Putamen (tissue), 1 donor: ENCODE measurements at regions not wholly inside any gene's neighbourhood (a gene's known extent, or its start where the extent isn't known, plus 50 kb on each side); places are given as distances from the start of the nearest gene placed in this dataset.

Experiments used
- DNase-seq: peaks from one replicate; pipeline ENCODE4 v3.0.0-alpha.2; 2016; ENCODE audit warnings: low spot score

DNA sequence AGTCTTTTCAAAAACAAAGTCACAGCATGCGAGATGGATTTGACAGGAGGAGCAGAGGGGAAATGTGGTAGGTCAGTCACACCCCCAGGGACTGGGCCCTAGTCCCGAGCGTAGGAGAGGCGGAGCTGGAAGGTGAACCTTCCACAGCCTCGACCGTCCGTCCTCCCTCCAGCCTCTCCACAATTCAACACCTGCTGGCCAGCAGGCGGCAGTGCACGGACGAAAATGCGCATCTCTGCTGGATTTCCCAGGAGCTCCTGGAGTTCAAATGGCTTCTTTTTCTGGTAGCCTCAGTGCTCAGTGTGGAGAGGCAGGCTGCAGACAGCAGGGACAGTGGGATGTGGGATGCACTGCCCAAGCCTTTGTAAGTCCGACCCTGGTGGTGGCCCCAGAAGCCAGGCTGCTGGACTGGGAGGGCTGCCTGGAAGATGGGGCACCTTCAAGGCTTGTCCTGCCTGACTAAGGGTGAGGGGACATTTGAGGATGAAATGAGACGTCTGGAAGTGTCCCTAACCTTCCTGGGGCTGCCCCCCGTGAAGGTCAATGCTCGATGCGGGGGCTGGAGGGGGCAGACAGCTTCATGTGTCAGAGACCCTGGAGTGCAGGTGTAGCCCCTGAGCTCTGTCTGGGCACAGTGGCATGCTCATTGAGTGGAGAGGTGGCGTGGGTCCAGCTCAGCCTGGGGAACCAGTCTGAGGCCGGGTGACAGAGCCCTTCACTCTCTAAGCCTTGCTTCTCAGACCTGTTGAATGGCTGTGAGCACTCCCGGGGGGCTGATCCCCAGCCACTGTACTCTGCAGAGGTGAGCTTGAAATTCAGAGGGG, 189.5 kb downstream of the TFCP2L1 start:
- no peak for DNase-seq

GRCh38 chr2:121096611-121097010, 188.4 kb downstream of the TFCP2L1 start:
- no peak for DNase-seq

- no peak for DNase-seq
These were observed 186.4 kb downstream of the TFCP2L1 start for GRCh38 chr2:121098556-121098955.

DNA sequence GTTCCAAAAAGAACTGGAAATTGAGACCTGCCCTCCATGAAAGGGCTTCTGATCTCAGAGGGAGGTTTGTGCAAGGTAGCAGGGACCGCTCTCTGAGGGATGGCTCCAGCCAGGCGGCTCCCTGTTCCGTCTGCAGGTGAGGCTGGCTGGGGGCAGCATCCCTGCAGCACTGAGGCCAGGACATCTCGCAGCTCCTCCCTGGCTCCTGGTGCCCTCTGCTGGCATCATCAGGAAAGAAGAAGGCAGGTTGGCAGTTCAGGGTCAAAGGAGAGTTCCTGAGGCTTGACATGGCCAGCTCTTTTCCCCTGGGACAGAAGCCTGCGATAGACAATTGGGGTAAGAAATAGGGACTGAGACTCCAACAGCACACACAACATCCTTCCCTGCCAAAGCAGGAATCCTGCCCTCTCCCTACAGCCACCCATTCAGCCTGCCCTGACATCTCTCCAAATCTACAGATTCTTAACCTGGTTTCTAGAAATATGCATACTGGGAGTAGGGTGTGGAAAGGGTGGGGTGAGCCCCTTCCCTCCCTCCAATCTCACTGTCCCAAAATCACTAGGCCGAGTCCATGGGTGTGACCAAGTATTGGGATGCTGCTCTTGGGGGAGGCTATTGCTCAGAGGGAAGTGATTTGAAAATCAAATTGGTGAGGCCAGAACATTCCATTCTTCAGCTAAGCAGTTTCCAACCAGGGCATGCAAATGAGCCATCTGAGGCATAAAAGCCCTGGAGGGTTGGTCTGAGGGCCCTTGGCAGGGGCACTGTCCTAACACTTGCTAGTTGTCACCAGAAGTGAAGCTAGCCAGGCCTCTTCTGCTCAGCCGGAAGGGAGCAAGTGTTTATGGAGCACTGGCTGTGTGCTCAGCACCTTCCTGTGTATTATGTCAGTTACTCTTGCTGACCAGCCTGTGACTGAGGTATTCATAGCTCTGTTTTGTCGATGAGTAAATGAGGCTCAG, 185.4 kb downstream of the TFCP2L1 start:
- peak; percentile 55 for DNase-seq

DNA sequence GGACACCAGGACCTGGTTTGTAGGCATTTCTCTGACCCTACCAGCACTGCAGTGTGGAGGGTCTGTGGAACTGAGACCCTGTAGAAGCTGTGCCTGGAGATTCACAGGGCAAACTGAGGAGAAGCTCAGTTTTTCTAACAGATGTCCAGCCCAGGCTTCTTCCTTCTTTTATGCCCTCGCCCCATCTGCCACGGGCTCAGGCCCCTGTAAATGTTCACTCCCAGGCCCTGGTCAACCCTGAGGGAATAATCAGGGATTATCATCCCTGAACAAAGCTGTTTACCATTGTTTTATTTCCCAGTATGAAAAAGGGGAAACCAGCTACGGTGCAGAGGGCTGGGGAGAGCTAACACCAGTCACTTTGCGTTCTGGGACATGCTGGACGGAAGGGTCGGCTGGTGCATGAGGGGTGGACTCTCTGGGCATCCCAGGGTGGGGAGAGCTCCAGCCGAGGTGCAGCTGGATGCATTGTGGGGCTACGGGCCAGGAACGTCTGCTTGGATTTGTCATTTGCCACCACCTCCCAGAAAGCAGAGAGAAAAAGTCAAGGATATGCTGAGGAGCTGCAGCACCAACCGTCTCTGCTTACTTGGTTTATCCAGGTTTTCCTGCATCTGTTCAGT, 183.8 kb downstream of the TFCP2L1 start:
- no peak for DNase-seq

GRCh38 chr2:121102941-121103340, 182.1 kb downstream of the TFCP2L1 start:
- DNase-seq: no peak

- DNase-seq: no peak
These were observed 181.0 kb downstream of the TFCP2L1 start for GRCh38 chr2:121103960-121104359.

DNA sequence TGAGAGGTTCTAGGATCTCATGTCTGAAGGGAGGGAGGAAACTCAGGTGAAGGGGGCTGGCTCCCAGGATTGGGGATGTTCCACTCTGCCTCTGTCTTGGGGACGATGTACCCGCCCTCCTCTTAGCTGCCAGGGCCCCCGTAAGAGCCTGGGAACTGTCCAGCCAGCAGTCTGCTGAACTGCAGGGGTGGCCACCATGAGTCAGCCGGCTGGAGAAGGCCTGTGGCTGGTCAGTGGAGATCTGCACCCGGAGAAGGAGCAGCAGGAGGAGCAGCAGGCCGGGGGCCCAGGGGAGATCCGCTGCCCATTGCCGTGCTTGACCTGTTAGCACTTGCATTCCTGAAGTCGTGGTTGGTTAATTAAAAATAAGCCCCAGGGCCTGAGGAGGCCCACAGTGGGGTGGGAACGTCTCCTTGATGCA, 180.3 kb downstream of the TFCP2L1 start:
- no peak for DNase-seq

DNA sequence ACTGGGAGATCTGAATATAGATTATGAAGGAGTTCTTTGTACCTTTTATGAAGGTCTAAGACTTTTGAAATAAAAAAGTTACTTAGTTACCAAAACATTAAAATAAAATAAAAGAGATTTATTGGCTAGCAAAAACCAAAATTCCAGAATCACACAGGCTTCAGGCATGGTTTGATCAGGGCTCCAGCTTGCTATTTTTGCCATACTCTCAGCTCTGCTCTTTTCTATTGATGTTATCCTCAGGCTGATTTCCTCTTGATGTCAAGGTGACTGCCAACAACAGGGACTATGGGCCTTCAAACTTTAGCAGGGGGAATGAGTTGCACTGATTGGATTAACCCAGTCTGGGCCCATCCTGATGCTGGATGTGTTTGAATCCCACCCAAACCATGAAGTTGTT, 174.1 kb downstream of the TFCP2L1 start:
- no peak for DNase-seq

GRCh38 chr2:121118951-121119350, 166.1 kb downstream of the TFCP2L1 start:
- no peak for DNase-seq

GRCh38 chr2:121120411-121120810, 164.6 kb downstream of the TFCP2L1 start:
- no peak for DNase-seq

DNA sequence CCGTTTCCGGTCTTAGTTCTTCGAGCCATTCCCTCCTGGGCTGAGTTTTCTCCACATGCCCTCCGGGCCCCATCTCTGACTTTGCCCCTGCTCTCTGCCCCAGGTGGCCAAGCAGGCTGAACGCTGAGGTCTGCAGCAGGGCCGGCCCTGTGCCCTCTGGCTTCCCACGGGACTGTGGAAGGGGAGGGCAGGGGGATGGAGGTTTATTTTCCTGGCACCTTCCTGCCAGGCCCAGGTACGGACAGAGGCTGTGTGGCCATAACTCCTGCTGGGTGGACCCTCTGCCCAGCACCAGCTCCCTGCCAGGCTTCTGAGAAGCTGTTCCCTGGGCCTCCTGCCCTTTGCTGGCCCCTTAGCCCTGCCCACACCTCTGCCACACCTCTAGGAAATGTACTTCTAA, 164.0 kb downstream of the TFCP2L1 start:
- no peak for DNase-seq

DNA sequence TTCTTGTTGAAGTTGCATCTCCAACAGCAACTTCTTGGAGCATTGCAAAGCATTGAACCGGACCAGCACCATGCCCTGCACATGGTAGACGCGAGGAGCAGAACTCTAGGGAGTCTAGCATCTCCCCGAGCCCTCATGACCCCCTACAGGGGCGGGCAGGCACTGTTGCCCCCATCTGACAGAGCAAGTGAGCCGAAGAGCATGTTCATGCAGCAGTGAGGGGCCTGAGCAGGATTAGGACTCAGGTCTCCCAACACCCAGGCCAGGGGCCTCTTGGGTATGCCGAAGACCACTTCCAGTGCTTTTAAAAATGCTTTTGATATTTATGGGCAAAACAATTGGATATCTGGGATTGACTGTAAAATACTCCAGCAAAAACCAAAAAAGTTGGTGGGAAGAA, 163.3 kb downstream of the TFCP2L1 start:
- no peak for DNase-seq

- DNase-seq: no peak
These were observed 161.7 kb downstream of the TFCP2L1 start for GRCh38 chr2:121123268-121123667.

- DNase-seq: no peak
These were observed 160.7 kb downstream of the TFCP2L1 start for GRCh38 chr2:121124330-121124729.

DNA sequence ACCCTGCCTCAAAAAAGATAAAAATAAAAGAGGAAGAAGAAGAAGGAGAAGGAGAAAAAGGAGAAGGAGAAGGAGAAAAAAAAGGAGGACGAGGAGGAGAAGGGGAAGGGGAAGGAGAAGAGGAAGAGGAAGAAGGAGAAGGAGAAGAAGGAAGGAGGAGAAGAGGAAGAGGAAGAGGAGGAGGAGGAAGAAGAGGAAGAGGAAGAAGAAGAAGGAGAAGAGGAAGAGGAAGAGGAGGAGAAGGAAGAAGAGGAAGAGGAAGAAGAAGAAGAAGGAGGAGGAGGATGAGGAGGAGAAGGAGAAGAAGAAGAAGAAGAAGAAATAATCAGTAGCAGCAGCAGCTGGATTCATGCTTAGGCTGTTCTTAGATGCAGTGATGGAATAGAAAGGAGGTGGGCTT, 159.7 kb downstream of the TFCP2L1 start:
- DNase-seq: no peak

DNA sequence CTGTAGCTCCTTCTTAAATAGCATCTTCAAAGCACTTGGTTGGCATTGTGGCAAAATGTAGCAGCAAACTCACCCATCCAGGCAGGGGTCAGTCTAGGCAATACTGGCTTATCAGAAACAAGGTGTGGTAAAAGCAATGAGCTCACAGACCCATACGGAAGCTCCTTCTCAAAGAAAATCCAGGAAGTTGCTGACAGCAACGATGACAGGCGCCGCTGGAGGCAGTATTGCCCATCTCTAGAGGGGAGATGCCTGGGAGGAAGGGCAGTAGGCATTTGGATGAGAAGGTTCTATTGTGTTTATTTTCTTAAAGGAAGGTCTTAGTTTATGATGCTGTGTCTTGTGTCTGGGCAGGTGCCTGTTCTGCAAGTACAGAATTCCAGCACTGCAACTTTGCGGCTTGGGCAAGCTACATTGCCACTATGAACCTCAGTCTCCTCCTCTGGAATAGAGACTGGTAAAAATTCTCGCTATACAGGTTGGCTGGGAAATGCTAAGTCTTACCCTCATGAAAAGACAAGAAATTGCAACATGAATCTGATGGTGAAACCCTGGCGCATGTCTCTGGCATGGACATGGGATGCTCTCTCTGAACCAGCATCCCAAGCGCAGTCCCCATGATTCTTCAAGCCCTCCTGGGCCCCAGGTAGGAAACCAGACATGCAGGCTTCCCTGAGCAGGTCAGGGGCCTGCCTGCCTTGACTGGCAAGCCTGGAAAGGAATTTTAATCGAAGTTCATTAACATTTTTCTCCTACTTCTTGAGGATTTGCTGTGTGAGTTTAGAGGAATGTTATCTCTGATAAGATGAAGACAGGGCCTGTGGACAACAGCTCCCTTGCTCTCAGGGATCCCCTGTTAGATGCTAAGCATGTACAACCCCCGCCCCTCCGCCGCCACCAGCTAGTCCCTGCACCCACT, 156.0 kb downstream of the TFCP2L1 start:
- peak; percentile 9 for DNase-seq

GRCh38 chr2:121129692-121130091, 155.3 kb downstream of the TFCP2L1 start:
- no peak for DNase-seq

GRCh38 chr2:121130301-121130850, 154.6 kb downstream of the TFCP2L1 start:
- no peak for DNase-seq

- DNase-seq: no peak
These were observed 153.6 kb downstream of the TFCP2L1 start for GRCh38 chr2:121131375-121131774.
